HG02840 (cell line): ENCODE measurements at regions not wholly inside any gene's neighbourhood (a gene's known extent, or its start where the extent isn't known, plus 50 kb on each side); places are given as distances from the start of the nearest gene placed in this dataset.
A peak's percentile ranks its signal among the peaks of the same experiment; 100 is the strongest.
"Not testable (repeated sequence)": the region's sequence is repeated elsewhere in the genome, so short reads cannot be mapped to it uniquely, and the experiment has no call there.

Experiments used
- ATAC-seq: cut with Tn5 transposase; IDR thresholded peaks from one replicate; pipeline ENCODE4 v1.9.1; 2021; ENCODE audit warnings: mild to moderate bottlenecking, moderate library complexity, moderate number of reproducible peaks; ENCODE audit not compliant: unreplicated experiment, low FRiP score

GRCh38 chr10:3889961-3890522, 105.0 kb upstream of the KLF6 start:
- no peak for ATAC-seq

- ATAC-seq: no peak
Observed at GRCh38 chr10:3887885-3888476, 103.0 kb upstream of the KLF6 start.

- ATAC-seq: no peak
Observed at GRCh38 chr10:3887404-3887803, 102.4 kb upstream of the KLF6 start.

DNA sequence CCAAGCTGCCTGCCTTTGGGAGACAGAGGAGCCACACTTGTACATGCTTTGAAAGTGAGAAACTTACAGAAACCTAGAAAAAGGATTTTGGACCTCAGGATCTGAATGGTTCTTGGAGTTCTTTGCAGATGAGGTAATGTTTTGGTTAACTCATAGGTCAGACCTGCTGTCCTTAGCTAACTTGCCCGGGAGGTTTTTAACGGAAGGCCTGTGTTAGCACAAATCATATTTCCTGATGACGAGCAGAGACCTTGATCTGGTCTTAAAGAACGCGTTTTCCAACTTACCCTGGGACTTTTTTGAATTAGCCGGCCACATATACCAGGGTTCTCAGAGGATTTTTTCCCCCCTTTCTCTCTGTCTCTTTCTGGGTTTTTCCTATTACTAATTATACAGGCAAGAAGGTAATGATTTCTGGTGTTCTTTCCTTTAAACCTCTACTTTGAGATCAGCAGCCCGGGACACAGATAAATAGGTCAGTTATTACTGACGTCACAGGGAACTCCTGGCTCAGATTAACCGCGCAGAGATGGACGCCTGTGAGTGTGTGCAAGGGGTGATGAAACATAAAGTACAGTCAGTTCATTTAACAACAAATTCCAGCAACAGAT, 101.7 kb upstream of the KLF6 start:
- no peak for ATAC-seq

GRCh38 chr10:3886191-3886590, 101.2 kb upstream of the KLF6 start:
- no peak for ATAC-seq

DNA sequence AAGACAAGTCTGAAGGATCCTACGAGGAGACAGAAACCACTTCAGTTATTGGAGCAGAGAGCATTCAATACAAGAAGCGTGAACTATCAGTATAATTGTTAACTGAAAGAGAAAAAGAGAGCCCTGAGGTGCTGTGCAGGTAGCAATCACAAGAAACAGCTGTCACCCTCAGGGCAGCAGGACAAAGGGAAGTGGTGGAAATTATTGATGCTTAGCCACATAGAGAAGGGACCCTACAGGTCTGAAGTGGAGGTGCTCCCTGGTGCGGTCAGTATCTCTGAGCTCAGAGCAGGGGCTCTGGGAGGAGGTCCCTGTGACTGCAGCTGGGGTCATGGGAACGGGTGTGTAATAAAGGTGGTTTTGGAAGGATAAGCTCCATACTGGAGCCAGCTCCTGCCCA, 97.8 kb upstream of the KLF6 start:
- no peak for ATAC-seq

- ATAC-seq: no peak
Observed at GRCh38 chr10:3881622-3882021, 96.6 kb upstream of the KLF6 start.

GRCh38 chr10:3879073-3879472, 94.1 kb upstream of the KLF6 start:
- ATAC-seq: no peak

DNA sequence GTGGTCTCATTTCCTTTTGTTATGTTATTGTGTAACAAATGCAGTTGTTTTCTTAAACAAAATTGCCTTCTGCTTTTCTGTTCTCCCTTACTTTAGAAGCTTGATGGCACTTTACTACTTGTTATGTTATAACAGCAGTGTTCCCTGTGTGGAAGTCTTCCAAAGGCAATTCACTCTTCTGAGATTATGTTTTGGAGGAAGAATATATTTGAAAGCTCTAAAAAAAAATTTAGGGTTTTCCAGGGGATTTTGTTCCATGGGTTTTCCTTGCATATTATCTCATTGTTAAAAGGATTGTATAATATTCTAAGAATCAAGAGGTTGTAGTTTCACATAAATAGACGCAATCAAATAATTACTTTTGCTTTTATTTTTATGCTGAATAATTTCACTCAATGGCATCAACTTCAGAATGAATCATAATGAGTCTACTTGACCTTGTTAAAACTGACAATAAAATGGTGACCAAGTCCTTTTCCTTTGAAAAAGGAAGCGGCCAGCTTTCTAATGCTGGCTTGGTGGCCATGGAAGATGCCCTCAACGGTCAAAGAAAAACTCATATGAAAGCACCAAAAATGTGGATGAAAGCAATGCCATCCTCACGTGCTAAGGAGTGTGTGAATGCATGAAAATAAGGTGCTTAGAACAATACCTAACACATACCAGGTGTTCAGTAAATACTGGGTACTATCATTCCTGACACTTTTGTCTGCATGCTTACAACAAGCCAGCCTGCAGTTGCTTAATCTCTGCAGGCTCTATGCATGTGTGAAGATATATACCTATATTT, 92.4 kb upstream of the KLF6 start:
- ATAC-seq: no peak

- ATAC-seq: no peak
Observed at GRCh38 chr10:3876350-3876962, 91.4 kb upstream of the KLF6 start.

- ATAC-seq: no peak
Observed at GRCh38 chr10:3875842-3876235, 90.8 kb upstream of the KLF6 start.

DNA sequence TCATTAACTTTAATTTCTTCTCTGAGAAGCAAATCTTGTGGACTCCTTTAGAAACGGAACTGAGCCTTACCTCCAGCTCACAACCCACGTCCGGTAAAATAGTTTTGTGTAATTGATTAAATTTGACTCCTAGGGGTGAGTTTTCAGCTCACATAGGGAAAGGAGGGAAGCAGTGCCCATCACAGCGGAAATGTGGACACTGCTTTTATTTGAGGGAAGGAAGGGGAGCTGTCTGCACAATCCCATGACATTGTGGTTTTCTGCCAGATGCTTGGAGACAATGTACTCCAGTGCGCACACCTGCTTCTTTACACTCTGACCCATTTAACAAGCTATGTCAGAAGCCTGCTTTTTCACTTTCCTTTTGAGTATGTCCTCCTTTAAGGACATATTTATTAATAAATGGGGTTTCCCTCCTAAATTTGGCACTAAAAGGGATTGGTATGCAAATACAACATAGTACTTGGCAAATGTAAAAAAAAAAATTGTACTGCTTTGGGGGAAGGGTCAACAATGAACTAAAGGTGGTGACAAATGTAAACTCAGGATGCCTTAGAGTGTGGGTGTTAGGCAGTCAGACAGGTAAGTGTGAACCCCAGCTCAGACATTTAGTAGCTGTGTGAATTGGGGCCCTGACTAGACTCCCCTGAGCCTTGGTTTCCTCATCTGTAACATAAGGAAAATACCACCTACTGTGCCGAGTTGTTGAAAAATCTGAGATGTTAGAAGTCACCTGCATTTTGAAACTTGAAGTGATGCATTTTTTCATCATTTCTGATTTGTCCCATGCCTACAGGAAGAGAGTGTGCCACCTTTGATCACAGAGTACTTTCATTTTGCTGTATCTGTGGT, 90.2 kb upstream of the KLF6 start:
- ATAC-seq: peak; percentile 69

DNA sequence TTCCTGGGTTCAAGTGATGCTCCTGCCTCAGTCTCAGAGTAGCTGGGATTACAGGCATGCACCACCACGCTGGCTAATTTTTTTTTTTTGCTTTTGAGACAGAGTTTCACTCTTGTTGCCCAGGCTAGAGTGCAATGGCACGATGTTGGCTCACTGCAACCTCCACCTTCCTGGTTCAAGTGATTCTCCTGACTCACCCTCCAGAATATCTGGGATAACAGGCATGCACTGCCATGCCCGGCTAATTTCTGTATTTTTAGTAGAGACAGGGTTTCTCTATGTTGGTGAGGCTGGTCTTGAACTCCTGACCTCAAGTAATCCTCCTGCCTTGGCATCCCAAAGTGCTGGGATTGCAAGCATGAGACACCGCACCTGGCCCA, 89.6 kb upstream of the KLF6 start:
- not testable (repeated sequence) for ATAC-seq

GRCh38 chr10:3873728-3874461, 88.9 kb upstream of the KLF6 start:
- ATAC-seq: peak; percentile 48

GRCh38 chr10:3872712-3873329, 87.8 kb upstream of the KLF6 start:
- ATAC-seq: no peak

DNA sequence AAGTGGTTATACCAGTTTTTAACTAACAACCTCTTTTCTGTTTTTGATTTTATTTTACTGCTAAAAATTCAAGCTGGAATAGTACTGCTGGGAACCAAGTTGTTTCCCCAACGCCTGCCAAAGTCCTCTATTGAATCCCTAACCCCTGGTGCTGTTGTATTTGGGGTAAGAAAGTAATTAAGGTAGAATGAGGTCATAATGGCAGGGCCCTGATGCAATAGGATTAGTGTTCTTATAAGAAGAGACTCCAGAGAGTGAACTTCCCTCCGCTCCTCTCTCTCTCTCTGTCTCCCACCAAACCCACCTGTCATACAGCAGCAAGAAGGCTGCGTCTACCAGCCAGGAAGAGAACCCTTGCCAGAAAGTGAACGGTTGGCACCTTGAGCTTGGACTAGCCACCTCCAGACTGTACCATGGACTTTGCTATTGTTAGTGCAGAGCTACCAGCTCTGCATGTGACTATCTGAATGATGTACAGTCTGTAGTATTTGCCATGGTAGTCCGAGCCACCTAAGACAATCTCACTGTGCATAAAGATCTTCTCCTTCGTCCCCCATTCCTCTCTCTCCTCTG, 86.5 kb upstream of the KLF6 start:
- no peak for ATAC-seq

- ATAC-seq: no peak
Observed at GRCh38 chr10:3869036-3869435, 84.0 kb upstream of the KLF6 start.

DNA sequence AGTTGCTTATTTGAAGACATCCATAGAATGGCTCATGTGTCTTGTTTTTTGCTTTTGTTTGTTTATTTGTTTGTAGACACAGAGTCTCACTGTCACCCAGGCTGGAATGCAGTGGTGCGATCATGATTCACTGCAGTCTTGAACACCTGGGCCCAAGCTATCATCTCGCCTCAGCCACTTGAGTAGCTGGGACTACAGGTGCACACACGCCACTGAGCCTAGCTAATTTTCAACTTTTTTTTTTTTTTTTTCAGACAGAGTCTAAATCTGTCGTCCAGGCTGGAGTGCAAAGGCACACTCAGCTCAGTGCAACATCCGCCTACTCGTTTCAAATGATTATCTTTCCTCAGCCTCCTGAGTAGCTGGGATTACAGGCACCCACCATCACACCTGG, 83.3 kb upstream of the KLF6 start:
- ATAC-seq: peak; percentile 61
